Fibroblast of gingiva (primary cell): ENCODE measurements at regions not wholly inside any gene's neighbourhood (a gene's known extent, or its start where the extent isn't known, plus 50 kb on each side); places are given as distances from the start of the nearest gene placed in this dataset.

ENCODE experiments used
- DNase-seq: peaks from one replicate; pipeline ENCODE4 v3.0.0-alpha.2; 2011; ENCODE audit warnings: low read depth

DNA sequence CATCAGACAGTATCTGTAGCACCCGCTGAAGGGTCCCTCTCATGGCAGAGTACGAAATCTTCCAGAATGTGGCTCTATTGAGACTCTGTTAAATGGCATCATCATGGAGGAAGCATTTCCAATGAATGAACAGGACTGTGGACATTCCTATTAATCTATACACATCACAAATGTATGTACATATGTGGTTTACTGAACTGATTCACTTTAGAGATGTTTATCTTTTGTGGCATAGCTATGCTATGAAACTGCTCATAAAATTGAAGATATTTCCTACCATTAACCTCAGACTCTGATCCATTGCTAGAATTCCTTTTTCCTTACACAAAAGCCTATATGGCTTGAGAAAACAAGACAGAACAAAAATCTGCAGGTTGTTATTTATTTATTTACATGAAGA, 259.6 kb upstream of the RRP15 start:
- DNase-seq, result no peak

DNA sequence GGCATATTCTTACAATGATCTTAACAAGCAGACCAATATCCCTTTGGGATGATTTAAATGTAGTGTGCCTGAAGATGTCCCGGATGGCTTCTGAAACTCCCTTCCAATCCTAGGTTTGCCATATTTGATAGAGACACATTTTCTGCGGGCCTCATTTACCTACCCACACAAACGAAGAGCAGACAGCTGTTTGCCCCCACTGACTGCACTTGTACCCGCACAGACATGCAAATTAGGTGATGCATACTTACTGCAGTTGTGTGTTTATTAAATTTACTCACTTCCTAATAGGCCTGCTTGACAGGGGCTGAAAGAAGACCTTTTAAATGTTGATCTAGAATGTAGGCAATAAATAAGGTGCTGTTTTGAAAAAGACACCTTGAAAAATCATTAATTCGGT, 257.9 kb upstream of the RRP15 start:
- DNase-seq, result no peak

- DNase-seq, result no peak
Measured at GRCh38 chr1:218030846-218031245, 254.2 kb upstream of the RRP15 start.

GRCh38 chr1:218031901-218032300, 253.2 kb upstream of the RRP15 start:
- DNase-seq, result no peak

GRCh38 chr1:218034468-218034867, 250.6 kb upstream of the RRP15 start:
- DNase-seq, result no peak

- no peak for DNase-seq
Measured at GRCh38 chr1:218048828-218049420, 236.2 kb upstream of the RRP15 start.

DNA sequence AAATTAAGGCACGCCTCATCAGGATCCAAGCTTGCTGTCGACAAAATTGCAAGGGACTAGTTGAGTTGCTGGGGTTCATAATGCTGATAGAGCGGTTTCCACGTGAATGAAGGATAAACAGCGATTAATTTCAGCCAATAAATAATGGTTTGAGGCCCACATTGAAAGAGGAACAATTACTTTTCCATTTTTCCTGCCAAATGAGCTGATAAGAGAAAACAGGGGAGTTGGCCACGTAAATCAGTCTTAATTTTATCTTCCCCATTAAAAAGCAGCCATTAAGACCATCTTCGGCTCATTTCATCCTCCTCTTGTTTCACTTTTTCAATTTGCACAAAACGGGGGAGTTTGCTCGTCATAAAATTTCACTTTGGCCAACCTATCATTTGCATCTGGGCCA, 235.5 kb upstream of the RRP15 start:
- no peak for DNase-seq

DNA sequence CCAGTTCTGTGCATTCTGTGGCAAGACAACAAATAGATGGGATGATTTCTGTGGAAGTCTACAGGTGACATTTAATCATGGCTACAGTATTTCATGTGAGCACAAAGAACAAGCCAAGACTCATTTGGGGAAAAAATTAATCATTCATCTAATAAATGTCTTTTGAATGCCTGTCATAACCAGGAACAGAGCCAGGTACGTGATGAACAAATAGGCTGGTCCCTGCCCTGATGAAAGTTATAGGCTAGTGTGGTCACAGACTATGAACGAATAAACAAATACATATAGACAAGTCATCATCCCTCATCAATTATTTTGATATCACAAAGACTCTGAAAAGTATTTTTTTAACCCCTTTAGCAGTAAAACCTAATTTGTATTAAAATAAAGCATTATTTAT, 226.4 kb upstream of the RRP15 start:
- no peak for DNase-seq

- no peak for DNase-seq
Measured at GRCh38 chr1:218064426-218064825, 220.7 kb upstream of the RRP15 start.

GRCh38 chr1:218066332-218066731, 218.8 kb upstream of the RRP15 start:
- no peak for DNase-seq

DNA sequence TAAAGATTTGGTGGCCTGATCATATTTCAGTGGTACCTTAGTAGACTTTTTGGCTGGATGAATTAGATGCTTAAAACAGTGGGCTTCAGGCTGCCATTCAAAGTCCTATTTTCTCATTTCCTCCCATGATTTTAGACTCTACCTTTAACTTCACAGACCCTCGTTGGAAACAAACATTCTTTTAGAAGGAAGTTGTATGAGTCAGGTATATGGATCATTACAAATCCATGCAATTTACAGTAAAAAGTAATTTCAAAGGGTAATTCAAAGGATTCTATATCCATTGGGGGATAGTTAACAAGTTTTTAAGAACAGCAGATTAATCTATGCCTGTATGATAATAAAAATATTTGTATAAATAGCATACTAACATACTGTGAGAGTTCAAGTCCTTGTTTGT, 216.9 kb upstream of the RRP15 start:
- no peak for DNase-seq

DNA sequence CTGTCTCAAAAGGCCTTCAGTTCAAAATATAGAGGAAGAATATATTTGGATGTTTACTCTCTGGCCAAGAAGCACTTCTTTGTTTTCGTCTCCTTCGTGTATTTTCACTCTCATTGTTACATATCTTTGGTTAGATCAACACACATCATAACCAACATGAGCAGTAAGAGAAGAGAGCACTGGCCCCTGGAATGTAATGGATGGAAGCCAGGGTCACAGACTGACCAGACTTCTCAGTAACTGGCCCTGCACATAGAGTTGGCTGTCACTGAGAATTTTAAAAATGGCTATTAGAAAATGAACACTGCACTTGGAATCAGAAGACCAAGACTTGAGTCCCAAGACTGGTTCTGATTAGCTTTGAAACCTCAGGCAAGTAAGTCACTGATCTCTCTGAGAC, 215.9 kb upstream of the RRP15 start:
- DNase-seq, result no peak

DNA sequence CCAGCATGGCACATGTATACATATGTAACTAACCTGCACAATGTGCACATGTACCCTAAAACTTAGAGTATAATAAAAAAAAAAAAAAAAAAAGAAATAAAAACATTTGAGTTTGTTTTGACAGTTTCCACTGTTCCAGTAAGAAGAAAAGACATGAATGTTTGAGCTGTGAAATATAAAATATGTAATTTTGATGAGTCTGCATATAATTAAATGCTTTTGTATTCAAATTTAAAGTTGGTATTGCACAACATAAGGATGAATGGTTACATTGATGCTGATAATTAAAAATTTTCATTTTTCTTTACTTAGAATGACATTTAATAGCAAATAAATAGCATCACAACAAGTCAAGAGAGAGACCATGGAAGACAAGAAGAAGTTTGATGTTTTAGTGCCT, 212.0 kb upstream of the RRP15 start:
- no peak for DNase-seq

GRCh38 chr1:218078916-218079315, 206.2 kb upstream of the RRP15 start:
- no peak for DNase-seq

DNA sequence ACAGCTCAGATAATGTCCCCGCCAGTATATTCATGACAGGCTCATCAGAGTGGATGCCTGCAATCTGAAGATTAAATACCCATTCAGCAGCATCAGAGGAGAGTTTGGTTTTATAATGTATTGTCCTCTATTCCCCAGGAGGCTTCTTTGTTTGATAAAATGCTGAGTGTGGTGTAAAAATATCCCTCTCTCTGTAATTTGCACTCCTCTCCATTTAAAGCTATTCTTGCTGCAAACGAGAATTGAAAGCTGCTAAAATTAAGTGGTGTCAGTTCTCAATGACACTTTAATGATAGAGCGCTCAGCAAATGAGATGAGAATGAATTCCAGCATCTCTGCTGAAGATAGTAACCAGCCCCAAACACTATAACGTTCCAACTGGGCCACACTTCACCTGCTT, 205.7 kb upstream of the RRP15 start:
- DNase-seq, result no peak

DNA sequence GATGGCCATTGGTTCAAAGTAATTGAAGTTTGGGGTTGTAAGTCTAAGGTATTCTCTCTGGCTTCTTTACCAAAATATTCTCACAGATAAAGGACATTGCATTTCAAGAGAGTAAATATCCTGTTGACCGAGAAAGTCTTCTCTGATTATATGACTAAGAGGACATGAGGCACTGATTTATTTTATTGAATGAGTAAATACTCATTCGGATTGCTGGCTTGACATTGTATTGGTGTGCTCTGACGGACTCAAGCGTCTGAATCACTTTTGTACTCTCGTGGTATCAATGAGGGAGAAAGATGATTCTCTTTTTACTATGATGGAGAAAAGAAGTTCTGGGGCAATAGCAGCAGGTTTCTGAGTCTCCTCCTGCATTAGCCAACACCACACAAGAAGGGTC, 205.3 kb upstream of the RRP15 start:
- no peak for DNase-seq

DNA sequence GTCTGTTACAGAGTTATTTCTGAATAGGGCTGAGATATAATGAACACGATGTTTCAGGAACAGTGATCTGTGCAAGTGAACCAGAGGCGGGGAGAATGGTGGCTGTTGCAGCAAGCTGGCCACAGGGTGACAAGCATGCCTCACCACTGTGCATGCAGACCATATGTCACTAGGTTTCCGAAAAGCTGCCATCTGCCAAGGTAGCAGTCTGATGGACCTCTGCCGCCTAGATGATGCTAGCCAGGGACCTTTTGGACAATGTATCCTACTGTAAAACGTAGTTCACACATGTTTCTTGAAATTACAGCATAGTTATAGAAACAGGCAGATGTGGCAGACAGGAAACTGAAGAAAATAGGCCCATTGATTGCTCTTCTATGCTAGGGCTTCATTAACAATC, 204.2 kb upstream of the RRP15 start:
- DNase-seq, result no peak

DNA sequence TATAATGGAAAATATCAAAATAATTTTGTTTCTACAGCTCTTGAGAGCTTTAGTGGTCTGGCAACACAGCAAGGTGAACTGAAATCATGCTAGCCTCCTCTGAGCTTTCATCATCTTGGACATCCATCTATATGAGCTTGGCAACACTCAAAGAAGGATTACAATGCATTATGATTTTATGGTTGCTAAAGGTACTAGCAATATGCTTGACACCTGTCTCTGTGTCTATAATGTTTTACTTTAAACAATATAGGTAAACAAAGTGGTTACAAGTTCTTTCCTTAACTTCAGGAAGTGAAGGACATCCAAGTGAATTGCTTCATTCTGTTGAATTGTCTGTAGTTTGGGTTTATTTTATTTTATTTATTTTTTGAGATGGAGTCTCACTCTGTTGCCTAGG, 203.7 kb upstream of the RRP15 start:
- DNase-seq, result no peak

- DNase-seq, result no peak
Measured at GRCh38 chr1:218090459-218090858, 194.6 kb upstream of the RRP15 start.

DNA sequence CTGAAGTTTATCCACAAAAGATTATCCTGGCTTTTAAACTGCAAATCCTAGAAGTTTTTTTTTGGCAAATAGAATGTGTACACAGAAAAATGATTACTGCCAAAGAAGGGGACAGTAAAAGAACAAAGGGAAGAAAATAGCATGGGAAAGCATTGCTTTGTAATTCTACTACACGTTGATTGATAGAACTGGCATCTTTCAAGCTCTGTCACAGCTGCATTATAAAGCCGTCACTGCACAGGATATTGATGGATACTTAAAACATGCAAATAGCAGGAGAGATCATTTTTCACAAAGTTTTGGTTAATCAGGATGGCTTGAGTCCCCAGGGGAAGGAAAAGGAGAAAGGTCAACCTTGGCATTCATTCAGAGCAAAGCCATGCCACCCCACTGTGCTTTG, 183.7 kb upstream of the RRP15 start:
- no peak for DNase-seq

DNA sequence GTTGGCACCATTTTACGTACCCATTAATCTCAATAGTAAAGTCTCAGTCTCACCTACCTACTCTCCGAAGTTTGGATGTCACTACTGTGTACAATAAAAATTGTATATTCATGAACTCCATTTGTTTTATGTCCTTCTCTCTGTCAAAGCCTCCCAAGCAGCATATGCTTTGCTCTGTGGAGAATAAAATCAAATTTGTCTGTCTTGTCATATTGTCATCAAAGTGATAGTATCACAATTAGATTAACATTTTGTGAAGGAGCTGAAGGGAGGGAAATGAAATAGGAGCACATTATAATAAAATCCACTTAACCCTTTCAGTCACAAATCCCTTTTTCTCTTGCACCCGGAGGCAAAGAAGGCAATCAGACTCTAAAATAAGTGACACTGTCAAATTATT, 177.1 kb upstream of the RRP15 start:
- DNase-seq, result no peak

GRCh38 chr1:218112862-218113261, 172.2 kb upstream of the RRP15 start:
- DNase-seq, result no peak

GRCh38 chr1:218123968-218124367, 161.1 kb upstream of the RRP15 start:
- DNase-seq, result no peak

DNA sequence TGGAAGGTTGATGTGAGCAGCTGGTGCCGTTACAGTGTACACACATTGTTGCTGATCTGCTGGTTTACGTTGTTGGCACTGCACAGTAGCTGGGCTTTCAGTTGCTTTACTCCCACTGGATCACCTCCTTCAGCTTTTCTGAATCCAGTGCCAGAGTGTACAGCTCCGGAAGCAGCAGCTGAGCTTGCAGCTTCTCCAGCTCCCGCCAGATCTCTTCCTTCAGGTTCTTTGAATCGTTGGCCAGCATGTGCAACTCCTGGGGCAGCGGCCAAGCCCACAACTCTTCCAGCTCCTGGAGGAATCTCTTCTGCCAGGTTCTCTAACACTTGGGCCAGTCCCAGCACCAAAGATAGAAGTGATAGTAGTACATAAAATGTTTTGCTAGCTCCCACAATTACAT, 149.7 kb upstream of the RRP15 start:
- no peak for DNase-seq

- DNase-seq, result no peak
Measured at GRCh38 chr1:218139761-218140160, 145.3 kb upstream of the RRP15 start.
